ENCODE measurements at regions not wholly inside any gene's neighbourhood (a gene's known extent, or its start where the extent isn't known, plus 50 kb on each side); places are given as distances from the start of the nearest gene placed in this dataset.
A peak's percentile ranks its signal among the peaks of the same experiment; 100 is the strongest.

DNA sequence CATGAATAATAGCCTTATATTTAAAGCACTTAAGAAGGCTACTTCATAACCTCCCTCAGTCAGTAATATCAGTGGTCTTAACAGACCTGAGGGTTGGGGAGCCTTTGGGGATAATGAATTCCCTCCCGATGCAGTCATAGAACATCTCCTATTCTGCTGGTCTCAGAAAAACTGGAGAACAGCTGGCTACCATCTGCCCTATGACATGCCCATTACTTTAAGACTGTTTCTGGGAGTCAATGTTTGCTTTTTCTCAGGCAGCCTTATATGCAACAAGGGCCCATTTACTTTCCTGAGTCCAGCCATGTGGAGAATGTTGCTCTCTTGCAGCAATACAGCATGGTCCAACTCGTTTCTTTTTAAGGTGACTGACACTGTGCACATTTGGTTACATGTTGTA is 161.7 kb upstream of the PARP11 start:
- TF ChIP-seq, protein P1, sequence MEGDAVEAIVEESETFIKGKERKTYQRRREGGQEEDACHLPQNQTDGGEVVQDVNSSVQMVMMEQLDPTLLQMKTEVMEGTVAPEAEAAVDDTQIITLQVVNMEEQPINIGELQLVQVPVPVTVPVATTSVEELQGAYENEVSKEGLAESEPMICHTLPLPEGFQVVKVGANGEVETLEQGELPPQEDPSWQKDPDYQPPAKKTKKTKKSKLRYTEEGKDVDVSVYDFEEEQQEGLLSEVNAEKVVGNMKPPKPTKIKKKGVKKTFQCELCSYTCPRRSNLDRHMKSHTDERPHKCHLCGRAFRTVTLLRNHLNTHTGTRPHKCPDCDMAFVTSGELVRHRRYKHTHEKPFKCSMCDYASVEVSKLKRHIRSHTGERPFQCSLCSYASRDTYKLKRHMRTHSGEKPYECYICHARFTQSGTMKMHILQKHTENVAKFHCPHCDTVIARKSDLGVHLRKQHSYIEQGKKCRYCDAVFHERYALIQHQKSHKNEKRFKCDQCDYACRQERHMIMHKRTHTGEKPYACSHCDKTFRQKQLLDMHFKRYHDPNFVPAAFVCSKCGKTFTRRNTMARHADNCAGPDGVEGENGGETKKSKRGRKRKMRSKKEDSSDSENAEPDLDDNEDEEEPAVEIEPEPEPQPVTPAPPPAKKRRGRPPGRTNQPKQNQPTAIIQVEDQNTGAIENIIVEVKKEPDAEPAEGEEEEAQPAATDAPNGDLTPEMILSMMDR (IDR thresholded peaks at IDR 0.05): no peak
- TF ChIP-seq POLR2A (IDR thresholded peaks at IDR 0.05): no peak
- DNase-seq: no peak
- H3K4me1 ChIP-seq: peaks cover 0 to 5% of the 10 kb centered on the region in 2 donors
- intact Hi-C loops (cut with DNase I; ENCODE audit: low total_unique reads): loop anchor here (10.0 kb wide), 2 partner anchors 150 to 240 kb away; partner anchors contain the start of gene CCND2
- no peak overlapping the region for H3K27ac ChIP-seq
- H3K36me3 ChIP-seq: no peaks in the 10 kb centered on the region
- H3K27me3 ChIP-seq: no peaks in the 10 kb centered on the region
- no peaks in the 10 kb centered on the region for H3K9me3 ChIP-seq
- no peak overlapping the region for H3K4me3 ChIP-seq

DNA sequence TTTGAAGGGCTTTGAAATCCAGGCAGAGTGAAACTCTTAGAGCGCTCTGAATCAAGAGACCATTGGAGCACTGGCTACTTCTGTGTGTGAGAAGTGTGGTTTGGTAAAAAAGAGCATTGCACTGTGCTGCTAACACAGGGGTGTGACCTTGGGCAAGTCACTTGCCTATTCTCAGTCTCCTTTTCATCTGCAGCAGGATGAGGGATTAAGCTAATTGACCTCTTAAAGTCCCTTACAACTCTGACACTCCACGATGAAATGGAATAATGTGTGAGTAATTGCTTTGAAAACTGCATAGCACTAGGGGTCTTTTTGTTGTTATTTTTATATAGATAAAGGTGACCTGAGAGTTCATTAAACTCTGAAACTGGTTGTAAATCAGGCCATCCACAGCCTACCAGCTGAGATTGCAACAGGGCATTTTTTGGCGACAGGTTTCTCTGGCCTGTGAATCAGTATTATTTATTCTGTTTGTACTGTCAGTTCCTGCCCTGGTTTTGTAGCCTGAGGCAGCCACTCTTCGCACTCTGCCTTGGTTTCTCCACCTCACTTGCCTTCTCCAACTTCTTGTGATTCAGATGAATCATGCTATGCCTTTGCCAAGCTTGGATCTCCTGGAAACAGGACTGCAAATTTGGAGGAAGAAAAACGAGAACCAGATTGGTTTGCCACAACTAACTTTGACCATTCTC is 159.9 kb upstream of the PARP11 start:
- H3K4me3 ChIP-seq: no peak overlapping the region
- peaks cover 0 to 5% of the 10 kb centered on the region in 2 donors for H3K4me1 ChIP-seq
- no peak for TF ChIP-seq POLR2A (IDR thresholded peaks at IDR 0.05)
- TF ChIP-seq, protein P1 (IDR thresholded peaks at IDR 0.05): no peak
- DNase-seq: no peak
- peak overlapping the region in 1 of 2 donors; percentile 35 for H3K27ac ChIP-seq
- H3K9me3 ChIP-seq: no peaks in the 10 kb centered on the region
- intact Hi-C loops (cut with DNase I; ENCODE audit: low total_unique reads): loop anchor here (10.0 kb wide), 2 partner anchors 148 to 242 kb away; partner anchors contain the start of gene CCND2
- H3K27me3 ChIP-seq: no peaks in the 10 kb centered on the region
- H3K36me3 ChIP-seq: no peaks in the 10 kb centered on the region

DNA sequence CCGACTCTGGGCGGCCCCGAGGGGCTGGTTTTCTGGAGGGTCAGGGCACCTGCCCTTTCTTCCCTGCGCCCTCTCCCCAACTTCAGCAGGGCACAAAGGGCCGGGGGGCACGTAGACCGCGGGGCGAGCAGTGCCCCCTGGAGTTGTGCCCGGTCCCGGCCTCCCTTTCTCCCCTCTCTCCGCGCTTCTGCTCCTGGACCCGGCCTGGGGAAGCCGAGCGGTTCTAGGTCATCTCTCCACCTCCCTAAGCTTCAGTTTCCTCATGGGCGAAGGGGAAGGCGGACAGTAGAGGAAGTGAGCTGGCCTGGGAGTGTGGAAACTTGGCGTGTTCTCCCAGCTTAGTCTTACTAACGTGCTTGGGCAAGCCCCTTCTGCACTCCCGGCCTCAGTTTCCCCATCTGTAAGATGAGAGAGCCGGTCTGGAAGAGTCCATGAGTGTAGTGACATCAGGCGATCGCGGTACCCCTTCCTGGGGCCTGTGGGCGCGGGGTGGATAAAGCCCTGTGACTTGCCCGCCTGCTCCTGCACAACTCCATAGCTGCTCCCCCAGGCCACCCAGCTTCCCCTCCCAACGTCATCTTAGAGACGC is 158.6 kb upstream of the PARP11 start:
- peak overlapping the region; percentile 74 to 98 for H3K27ac ChIP-seq
- no peaks in the 10 kb centered on the region for H3K9me3 ChIP-seq
- DNase-seq: peak in 1 of 2 donors; percentile 26
- peak overlapping the region; percentile 7 to 8 for H3K4me3 ChIP-seq
- peaks cover 0 to 5% of the 10 kb centered on the region in 2 donors for H3K4me1 ChIP-seq
- H3K36me3 ChIP-seq: no peaks in the 10 kb centered on the region
- H3K27me3 ChIP-seq: no peaks in the 10 kb centered on the region
- TF ChIP-seq, protein P1 (IDR thresholded peaks at IDR 0.05): no peak
- no peak for TF ChIP-seq POLR2A (IDR thresholded peaks at IDR 0.05)
- intact Hi-C loops (cut with DNase I; ENCODE audit: low total_unique reads): loop anchor here (10.0 kb wide), 2 partner anchors 147 to 243 kb away; partner anchors contain the start of gene CCND2

DNA sequence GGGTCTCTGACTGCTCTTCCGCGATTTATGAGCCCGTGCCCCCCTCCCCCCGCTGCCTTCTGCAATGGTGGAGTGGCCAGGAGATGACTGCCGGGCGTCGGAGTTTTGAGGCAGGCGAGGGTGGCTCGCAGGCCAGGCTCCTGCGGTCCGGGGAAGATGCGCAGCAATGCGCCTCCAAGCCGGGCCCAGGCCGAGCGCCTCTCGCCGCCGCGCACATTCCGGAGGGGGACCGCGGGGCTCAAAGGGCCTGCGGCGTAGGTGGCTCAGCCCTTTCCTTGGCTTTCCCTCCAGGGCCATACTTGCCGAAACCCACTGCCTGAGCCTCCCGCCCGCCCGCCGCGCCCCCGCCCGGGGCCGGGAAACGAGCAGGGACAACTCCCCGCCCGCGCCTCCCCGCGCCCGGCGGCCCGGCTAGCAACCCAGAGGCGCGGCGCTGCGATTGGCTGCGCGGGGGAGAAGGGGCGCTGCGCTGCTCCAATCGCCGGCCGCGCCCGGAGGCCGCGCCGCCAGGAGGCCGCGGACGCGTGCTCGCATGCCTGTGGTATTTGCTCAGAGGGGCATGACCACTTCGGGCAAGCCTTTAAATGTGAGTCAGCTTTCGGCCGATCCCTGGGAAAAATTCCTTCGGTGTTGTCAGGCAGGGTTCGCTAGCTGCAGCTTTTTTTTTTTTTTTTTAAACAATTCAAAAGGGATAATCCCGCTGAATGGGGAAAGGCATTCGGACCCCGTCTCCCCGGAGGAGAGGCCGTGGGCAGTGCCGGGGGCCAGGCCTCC is 157.9 kb upstream of the PARP11 start:
- no peaks in the 10 kb centered on the region for H3K36me3 ChIP-seq
- DNase-seq: peak; percentile 91 to 93
- no peaks in the 10 kb centered on the region for H3K9me3 ChIP-seq
- peak overlapping the region; percentile 88 to 98 for H3K27ac ChIP-seq
- TF ChIP-seq, protein P1 (IDR thresholded peaks at IDR 0.05): peak in 2 of 4 experiments; percentile 18 to 36
- peak; percentile 81 to 89 for TF ChIP-seq POLR2A (IDR thresholded peaks at IDR 0.05)
- intact Hi-C loops (cut with DNase I; ENCODE audit: low total_unique reads): loop anchor here (10.0 kb wide), 2 partner anchors 146 to 244 kb away; partner anchors contain the start of gene CCND2
- H3K27me3 ChIP-seq: no peaks in the 10 kb centered on the region
- peak overlapping the region; percentile 42 to 54 for H3K4me3 ChIP-seq
- peaks cover 0 to 5% of the 10 kb centered on the region in 2 donors for H3K4me1 ChIP-seq

All from uterus (tissue), 3 donors.